ENCODE measurements at regions not wholly inside any gene's neighbourhood (a gene's known extent, or its start where the extent isn't known, plus 50 kb on each side); places are given as distances from the start of the nearest gene placed in this dataset.

GRCh38 chr2:66775730-66776422 is 341.0 kb downstream of the MEIS1 start:
- TF ChIP-seq RUNX3 (IDR thresholded peaks at IDR 0.05; ENCODE audit: low read length): no peak
- TF ChIP-seq EGR1 (IDR thresholded peaks at IDR 0.05; ENCODE audit: borderline replicate concordance in 1 of 2, low read depth in 2 of 2, low read length in 2 of 2): no peak
- TF ChIP-seq CTCF (IDR thresholded peaks at IDR 0.05 in 2 of 3, conservative IDR thresholded peaks at IDR 0.05 in 1 of 3; ENCODE audit: control insufficient read depth in 2 of 3, extremely low read depth in 1 of 3, insufficient read depth in 1 of 3, low read depth in 3 of 3, low read length in 3 of 3): no peak
- no peak for TF ChIP-seq CEBPZ (IDR thresholded peaks at IDR 0.05; ENCODE audit: low read depth, low read length)
- TF ChIP-seq EP300 (IDR thresholded peaks at IDR 0.05; ENCODE audit: borderline replicate concordance in 1 of 2, control insufficient read depth in 1 of 2, low read depth in 2 of 2, low read length in 2 of 2): no peak
- no peak for TF ChIP-seq MAX (IDR thresholded peaks at IDR 0.05; ENCODE audit: low read depth, low read length)

Measured in GM12878 (cell line).